ENCODE measurements at regions not wholly inside any gene's neighbourhood (a gene's known extent, or its start where the extent isn't known, plus 50 kb on each side); places are given as distances from the start of the nearest gene placed in this dataset.

DNA sequence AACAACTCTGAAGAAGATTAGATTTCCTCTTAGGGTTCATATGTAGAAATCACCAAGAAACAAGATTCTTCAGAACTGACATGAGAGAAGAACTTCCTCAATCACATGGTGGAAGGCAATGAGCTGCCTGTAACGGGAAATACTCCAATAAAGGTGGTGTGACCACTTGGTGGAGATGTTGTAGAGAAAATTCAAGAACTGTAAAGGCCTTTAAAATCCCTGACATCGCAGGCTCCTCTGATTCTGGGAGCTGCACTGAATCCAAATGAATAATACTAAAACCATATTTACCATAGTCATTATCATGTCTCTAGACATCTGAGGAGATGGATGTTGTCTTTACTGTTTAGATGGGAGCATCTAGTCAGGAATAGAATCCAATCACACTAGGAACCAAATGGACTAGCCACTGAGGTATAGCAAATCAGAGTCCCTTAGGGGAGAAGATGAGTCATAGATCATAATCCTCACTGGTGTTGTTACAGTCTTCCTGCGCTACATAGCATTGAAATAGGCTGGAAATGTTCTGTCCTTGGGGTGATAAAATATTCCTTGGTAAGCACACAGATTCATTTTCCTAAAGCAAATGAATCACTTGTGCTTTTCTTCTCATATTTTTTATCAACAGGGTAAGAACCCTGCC, 321.6 kb upstream of the TENM4 start:
- DNase-seq = no peak

DNA sequence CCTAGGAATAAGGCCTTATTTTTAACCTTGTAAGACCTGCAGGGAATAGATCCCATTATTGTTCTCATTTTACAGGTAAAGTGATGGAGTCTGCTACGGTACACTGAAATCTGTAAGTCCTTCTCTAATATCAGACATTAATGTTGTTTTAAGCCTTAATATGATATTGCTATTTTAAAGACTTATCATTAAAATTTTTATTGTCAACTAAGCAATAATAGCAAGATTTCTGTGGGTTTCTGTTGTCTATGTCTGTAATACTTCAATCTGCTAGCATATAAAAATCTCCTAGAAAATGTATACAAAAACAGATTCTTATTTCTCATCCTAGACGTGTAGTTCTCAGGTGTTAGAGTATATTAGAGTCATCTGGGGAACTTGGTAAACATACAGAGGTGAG, 317.5 kb upstream of the TENM4 start:
- no peak for DNase-seq

DNA sequence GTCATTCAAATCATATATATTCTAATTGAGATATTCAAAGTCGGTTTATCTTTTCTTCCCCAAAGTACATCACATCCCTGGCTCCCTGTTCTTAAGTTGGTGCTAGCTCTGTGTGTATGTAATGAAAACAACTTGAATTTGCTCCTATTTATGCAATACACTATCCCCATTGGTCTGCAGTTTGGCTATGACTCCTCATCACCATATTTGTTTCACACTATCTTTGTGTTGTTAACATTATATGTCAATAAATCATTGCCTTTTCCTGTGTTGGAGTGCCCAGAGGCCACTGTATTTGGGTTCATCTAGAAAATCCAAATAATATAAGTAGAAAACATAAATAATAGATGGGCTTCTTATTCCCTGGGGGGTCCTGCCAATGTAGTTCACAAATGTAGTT, 306.6 kb upstream of the TENM4 start:
- DNase-seq = no peak

DNA sequence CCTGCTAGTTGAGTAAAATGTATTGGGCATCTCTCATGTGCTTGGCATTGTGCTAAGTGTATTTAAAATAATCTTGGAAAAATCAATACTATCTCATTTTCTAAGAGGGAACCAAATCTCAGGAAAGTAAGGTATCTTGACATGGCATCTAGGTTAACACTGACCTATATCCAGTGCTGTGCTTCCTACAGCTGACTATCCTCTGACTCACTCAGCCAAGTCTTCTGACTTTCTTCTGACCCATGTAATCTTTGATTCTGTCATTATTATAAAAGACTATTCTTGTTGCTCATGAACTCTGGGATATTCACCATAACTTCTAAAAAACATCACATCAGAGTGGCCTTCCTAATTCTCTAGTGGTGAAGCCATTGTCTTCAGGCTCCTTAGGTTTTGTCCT, 304.1 kb upstream of the TENM4 start:
- no peak for DNase-seq

DNA sequence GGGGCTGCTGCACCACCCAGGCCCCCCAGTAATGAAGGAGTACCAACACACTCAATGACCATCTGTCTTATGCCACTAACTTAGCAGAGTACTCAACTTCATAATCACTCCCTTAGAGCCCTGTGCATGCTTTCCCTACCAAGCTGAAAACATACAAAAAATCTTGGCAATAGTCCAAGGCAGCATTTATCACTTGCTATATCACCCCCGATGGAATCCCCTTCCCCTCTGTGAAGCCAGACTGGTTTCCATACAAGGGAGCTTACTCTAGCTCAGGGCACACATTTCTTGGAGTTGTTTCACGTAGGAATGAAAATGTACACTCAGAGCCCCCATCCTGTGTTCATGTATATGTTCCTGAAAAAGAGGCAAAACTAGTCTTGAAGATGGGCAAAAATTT, 301.3 kb upstream of the TENM4 start:
- DNase-seq = no peak

DNA sequence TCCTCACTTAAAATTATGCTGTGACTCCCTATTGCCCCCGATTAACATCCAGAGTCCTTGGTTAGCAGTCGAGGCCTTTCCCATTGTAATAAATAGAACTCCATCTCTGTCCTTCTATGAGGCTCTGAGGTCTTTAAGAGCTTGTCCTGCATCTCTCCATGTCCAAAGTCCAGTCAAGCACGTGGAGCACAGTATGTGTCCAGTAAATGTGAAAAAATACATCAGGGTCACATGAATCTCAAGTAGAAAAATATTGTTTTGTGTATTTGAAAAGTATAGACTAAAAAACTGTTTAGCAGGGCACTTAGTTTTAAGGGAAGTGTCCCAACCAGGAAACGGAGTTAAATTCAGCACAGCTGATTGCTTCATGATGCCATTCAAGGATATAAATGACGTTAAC, 298.8 kb upstream of the TENM4 start:
- no peak for DNase-seq

DNA sequence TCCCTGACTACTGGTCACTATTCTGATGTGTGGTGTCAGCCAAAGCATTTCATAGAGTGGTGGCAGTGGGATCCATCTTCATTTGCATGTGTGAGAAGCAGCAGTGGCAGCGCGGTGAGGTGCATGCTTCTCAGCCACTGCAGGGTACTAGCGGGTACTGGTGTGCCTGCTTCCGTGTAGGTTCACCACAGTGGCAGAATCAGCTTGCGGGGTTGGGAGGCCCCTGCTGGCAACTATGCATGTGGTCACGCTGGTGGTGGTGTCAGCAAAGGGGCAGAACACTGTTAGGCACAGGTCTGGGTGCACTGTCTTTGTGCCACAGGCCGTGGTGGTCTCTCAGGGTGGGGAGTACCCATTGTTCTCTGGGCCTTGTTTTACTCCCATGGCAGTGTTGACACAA, 286.4 kb upstream of the TENM4 start:
- no peak for DNase-seq

DNA sequence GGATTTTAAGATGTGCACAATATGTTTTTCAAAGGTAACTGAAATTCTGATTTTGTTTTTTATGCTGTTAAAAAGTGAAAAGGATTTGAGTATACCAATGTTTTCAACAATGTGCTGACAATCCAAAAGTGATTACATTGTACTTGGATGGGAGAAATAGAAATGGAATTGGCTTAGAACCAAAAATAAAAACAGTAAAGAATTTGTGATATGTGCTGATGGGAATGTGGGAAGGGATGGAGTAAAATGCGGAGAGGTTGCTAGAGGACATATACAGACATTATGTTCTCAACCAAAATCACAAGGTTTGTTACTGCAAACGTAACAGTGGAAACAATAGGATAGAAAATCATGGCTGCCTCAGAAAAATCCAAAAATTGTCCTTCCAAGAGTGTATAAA, 279.3 kb upstream of the TENM4 start:
- no peak for DNase-seq

DNA sequence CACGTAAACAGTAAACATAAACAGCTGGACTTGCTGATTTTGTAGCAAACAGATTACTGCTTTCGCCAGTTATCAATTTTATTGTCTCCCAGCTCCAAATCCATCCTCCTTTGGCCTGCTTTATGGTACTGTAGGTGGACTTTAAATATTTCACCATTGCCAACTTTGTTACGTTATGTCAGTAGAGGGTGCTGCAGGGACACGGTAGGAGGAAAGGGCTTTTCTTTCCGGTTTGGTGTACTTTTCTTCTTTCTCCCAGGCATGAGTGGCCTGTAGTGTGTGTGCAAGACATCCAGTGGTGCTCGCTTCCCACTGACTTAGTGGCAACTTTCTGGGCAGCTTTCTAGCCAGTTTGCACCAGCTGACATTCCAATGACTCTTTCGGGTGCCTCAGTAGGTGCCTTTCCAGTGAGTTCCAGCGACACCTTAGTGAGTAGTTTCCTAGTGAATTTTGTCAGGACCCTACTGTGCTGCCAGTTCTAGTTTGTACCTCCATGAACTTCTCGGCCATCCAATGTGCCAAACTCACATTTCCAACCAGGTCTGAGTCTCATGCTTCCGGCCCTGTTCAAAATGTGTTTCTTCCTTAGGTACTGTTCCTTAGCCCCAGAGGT, 267.6 kb upstream of the TENM4 start:
- peak; percentile 18 for DNase-seq

DNA sequence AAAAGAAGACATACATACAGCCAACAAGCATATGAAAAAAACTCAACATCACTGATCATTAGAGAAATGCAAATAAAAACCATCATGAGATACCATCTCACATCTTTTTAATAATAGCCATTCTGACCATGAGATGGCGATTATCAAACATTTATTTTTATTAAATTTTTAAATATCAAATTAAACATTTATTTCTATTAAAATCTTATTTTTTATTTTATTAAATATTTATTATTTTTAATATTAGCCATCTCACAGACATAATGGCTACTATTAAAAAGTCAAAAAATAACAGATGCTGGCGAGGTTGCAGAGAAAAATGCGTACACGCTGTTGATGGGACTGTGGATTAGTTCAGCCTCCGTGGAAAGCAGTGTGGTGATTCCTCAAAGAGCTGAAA, 264.8 kb upstream of the TENM4 start:
- no peak for DNase-seq

DNA sequence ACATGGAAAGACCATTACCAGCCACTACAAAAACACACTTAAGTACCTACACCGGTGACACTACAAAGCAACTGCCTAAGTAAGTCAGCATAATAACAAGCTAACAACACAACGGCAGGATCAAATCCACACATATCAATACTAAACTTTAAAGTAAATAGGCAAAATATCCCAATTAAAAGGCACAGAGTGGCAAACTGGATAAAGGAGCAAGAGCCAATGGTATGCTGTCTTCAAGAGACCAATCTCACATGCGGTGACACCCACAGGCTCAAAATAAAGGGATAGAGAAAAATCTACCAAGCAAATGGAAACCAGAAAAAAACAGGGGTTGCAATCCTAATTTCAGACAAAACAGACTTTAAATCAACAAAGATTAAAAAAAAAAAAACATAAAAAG, 261.5 kb upstream of the TENM4 start:
- no peak for DNase-seq

DNA sequence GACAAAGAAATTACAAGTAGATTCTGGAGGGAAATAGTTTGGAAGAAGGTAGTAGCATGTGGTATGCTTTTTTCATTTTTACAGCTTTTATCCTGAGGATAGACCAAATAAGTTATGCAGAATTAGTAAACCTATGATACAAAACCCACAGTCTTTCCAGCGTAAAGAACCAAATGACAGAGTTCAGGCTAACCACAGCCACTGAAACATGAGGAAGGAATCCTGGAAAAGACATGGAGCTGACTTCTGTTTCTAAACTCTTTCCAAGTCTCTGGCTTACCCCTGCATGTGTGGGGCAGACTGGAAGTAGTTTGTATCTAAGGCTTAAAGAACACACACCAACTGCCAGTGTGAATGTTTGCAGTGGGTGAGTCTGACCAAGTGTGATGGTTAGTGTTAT, 258.4 kb upstream of the TENM4 start:
- no peak for DNase-seq

DNA sequence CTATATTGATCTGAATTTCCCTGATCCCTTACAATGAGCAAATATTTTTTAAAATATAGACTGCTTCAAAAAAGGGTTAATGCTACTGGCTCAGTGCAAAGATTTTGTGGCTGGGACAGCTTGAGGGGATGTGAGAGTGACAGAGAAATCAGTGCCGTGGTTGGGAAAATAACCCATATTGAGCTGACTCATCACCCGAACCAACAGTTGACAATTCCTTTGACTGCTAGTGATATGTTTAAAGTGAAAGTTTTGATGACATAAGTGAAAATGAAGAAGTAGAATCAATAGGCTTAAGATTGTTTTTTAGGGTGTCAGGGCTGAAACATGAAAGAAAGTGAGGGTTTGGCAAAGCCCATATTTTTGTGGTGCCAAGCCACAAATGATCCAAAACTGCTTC, 257.1 kb upstream of the TENM4 start:
- no peak for DNase-seq

DNA sequence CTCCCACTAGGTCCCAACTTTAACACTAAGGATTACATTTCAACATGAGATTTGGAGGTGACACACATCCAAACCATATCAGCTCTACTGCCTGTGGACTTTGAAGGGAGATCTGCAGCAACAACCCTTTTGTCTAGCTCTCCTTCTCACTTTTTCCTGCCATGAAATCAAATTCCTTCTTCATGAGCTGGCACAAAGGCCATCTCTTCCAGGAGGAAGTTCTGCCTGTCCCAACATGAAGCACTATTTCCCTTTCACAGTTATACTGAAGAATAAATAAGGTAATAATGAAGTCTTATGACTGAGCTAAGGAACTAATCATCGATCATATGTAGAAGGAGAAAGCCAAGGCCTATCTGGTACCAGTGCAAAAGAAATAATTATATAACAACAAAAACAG, 253.5 kb upstream of the TENM4 start:
- no peak for DNase-seq

DNA sequence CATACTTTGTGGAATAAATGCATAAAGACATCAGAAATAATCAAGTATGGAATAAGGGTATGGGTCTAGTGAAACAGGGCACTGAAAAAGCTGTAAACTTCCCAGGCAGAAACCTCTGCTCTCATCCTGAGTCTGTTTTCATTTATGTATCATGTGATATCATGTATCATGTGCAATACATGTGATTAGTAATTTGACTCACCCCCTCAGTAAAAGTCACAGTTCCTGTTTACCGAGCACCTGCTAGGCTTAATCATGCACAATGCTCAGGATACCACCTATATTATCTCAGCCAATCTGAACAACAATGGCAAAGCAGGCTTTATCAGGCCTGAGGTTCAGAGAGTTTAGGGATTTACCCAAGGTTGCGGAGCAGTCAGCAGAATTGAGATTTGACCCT, 250.6 kb upstream of the TENM4 start:
- DNase-seq = no peak

DNA sequence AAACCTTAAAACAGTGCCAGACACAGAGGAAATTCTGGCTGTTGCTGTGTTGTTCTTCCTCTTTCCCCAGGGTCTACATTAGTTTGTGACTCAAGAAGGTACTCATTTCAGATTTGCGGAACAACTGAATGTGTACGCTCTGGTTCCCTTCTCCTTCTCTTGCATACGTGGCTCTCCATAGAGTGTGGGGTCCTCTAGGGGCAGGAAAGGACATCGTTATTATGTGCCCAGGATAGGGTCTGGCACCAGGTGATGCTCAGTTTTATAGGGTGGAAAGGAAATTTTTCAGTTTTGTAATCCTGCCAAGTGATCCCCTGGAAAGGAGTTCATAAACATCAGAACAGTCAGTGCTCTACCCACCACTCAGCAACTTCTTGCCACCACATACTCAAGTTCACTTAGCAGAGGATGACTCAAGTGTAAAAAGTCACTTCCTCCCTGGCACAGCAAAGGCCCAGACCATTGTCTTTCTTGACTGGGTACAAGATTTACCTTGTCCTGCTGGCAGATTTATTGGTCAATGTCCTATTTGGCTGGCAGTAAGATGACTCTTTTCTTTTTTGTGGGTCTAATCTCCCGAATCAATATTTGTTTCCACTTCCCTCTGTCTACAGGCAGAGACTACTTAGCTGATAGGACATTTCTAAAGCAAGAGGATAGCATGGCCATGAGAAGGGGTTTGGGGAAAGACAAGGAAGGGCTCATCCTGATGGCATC, 246.0 kb upstream of the TENM4 start:
- DNase-seq = no peak

DNA sequence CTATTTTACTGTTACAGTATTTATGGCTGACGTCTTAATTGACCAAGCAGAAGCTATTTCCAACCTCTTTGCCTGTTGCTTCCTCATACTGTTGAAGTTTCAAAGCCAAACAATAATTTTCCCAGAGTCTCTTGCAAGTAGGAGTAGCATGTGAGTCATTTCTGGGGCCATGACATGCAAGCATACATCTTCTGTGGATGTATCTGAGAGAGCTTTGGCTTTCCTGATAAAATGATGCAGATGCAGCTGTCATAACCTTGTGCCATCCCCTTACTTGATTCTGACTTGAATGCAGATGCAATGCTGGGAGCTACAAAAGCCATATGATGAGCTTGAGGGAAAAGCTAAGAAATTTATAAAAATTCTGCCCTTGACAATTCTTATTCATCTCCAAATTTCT, 243.1 kb upstream of the TENM4 start:
- DNase-seq = no peak

DNA sequence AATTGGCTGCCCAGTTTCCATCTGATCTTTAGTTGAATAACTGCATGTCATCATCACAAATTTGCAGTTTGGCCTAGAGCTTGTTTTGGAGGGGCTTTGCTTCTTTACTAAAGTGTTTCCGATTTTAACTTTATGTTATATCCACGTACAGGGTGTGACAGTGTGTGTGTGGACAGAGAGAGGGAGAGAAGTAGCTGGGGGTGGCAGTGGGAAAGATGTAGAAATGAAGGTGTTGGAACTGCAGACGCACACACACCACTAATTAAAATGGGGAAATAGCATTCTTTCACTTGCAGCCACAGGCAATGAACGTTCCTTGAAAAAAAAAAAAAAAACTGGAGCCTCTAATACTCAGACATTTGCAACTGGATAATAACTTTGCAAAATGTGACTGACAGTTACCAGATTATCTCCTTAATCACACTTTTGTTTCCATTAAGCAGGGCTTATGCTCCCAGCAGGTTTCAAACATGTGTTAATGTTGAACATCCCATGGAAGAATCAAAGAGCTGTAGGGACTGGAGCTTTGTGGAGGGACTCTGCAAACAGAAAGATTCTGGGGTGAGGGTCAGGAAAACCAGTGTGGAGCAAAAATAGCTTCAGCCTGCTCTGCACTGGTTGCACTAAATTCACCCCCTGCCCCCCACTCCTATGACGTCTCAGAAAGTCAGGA, 238.1 kb upstream of the TENM4 start:
- DNase-seq = no peak

DNA sequence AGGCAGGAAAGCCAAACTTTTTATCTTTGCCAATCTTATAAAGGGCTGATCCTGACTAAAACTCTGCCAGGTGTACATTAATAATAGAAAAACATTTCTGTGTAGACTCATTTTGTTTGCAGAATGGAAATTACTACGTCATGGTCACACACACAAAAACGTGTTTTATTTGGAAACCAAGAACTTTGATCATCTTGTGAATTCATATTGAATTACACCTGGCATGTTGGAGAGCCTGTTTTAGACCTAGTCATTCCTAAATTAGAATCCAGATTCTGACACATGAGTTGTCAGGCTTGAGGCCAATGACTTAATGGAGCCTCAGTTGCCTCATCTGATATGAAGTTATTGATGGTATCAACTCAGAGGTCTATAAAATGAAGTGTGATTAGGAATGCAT, 235.6 kb upstream of the TENM4 start:
- no peak for DNase-seq

DNA sequence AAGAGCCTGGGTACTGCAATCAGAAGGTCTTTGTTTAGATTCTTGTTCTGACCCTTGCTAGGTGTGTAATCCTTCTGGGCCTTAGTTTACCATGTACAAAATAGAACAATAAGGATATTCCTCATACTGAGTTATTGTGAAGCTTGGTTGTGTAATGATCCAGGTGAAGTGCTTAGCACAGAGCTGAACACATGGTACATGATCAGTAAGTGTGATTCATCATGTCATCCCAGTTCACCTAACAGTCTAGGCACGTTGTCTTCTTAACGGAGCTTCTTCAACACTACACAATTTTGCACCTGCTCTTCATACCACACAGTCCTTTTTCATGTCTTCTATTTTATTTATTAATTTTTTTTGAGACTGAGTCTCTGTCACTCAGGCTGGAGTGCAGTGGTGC, 234.3 kb upstream of the TENM4 start:
- no peak for DNase-seq

DNA sequence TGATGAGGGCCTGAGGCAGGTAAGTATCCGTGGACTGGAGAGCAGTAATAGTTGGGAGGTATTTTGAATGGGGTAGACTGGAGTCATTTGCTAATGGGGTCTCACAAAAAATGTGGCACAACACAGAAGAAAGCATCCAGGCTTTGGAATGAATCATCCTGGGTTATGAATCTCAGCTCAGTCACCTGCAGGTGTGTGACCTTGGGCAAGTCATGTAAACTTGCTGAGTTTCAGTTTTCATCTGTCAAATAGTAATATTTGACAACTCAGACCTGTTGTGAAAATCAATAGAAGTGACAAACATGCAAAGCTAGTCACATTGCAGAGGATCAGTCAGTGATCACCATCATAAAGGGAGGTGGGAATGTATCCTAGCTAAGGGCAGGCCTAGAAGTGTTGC, 232.0 kb upstream of the TENM4 start:
- DNase-seq = no peak

DNA sequence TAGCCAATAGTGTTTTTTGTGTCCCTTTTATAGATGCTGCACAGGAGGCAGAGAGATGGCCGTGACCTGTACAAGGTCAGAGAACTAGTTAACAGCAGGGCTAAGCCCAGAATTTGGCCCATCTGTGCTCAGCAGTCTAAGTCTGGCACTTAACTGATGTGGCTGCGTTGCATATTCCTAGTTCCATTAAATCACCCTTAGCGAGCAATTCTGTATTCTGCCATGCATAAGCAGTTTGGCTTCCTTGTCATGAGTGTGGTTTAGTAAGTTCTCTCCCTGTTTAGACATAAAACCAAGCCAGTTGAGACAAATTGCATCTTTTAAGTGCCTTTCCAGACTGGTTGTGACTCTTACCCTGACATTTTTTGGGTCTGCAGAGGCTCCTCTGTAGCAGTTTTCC, 230.6 kb upstream of the TENM4 start:
- no peak for DNase-seq

DNA sequence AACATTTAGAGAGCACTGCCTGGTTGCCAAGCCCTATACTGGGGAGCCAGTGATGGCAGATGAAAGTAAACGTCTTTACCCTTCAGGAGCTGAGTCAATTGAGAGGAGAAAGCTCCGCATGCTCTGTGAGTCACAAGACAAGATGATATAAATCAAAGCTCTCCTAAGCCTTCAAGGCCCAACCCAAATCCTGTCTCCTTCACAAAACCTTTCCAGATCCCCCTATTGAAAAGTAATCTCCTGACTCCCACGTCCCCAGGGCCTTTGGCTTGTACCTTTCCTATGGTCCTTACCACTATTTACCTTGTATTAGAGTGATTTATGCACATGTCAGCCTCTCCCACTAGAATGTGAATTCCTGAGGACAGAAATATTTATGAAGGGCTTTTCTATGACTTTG, 230.1 kb upstream of the TENM4 start:
- no peak for DNase-seq

DNA sequence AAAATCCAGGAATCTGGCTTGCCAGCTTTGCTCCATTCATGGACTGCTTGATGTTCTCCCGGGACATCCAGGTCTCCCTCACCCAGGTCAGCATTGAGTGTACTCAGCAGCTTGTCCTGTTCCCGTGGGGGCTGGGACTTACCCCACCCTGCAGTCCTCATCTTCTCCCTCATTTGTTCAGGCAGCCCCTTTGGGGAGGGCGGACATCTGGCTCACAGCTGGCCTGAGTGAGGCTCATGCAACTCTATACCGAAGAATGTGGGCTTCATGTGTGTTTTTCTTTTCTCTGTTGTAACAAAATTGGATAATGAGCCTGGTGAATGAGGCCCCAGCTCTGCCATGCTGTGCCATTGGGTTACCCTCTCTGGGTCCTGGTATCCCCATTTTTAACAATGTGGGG, 227.7 kb upstream of the TENM4 start:
- DNase-seq = no peak
